HK-2 (cell line): ENCODE measurements at regions not wholly inside any gene's neighbourhood (a gene's known extent, or its start where the extent isn't known, plus 50 kb on each side); places are given as distances from the start of the nearest gene placed in this dataset.
"Not testable (repeated sequence)": the region's sequence is repeated elsewhere in the genome, so short reads cannot be mapped to it uniquely, and the experiment has no call there.

ENCODE experiments used
- DNase-seq: peaks from one replicate; pipeline ENCODE4 v3.0.0-alpha.2; 2018; ENCODE audit not compliant: unreplicated experiment

DNA sequence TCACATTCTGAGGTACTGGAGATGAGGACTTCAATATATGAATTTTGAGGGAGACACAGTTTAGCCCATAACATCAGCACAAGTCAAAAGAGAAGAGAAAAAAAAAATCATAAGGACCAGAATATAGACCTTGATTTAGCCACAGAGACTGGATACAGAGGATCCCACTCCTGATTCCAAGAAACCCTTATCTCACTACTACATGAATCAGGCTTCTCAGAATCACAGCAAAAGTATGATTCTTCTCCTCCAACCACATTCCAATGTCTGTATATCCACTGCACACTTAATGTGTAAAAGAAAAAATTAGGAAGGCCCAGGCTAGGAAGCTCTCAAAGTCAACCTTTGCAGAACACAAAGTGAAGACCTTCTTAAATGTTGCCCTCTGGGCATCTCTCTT is 610.9 kb downstream of the DTWD2 start:
- no peak for DNase-seq

DNA sequence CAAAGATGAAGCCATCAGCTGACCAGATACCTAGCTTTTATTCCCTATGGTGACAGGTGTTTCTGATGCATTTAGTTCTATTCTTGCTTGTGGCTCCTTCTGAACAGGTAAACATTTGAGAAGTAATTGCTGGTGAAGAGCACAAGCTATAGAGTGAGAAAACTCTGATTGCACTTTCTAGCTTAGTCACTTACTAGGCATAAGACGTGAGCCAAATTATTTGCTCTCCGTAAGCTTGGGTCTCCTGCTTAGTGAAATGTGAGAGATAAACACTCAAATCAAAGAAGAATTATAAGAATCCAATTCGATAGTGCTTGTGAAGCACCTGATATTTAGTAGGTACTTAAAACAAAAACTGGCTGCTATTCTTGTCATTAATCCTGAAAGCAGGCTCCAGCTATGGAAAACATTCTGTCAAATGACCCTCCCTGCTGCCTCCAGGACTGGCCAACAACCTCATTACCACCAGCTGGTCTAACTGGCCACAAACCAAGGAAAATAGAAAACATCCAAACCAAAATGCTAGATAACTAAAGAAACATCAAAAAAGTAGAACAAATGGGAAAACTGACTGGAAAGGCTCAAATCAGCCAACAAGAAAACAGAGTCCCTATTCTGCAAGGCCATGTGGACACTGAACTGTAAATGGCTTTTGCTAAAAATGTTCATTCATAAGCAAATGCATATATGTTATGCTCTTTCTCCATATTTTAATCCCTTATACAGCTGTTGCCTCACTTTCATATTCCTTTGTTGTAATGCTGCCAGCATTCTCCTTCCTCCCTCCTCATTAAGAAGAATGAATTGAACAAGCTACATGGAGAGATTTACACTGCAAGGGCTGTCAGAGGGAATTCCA is 616.1 kb downstream of the DTWD2 start:
- DNase-seq, result no peak

DNA sequence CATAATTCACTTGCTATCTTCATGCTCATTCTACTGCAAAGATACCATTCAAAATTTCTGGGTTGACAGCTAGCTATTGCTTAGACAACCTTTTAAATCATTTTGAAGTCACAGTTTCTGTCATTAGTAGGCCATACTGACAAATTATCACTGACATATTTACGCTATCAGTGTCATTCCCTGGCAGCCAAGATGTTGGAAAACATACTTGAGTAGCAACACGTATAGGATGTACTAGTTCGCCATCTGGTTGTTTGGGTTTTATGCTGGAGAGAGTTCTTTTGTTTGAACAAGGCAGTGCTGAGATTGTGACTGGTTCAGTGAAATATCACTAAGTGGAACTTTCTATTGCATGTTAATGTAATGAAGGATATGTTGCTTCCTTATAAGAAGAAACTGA is 621.9 kb downstream of the DTWD2 start:
- no peak for DNase-seq

DNA sequence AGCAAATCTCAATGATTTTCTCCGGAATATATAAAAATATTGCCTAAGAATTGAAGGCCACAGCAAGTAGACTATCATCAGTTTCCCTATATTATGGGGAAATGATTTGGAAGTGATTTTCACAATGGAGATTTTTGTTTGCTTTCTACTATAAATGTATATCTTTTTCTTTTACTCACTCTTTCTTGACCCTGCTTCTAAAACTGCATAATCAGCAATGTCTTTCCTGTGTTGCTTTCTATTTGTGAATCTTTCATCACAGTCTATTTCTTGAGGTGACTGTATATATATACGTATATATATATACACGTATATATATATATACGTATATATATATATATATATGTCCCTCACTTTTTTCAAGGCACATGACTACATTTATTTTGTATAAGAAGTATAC is 622.6 kb downstream of the DTWD2 start:
- no peak for DNase-seq

DNA sequence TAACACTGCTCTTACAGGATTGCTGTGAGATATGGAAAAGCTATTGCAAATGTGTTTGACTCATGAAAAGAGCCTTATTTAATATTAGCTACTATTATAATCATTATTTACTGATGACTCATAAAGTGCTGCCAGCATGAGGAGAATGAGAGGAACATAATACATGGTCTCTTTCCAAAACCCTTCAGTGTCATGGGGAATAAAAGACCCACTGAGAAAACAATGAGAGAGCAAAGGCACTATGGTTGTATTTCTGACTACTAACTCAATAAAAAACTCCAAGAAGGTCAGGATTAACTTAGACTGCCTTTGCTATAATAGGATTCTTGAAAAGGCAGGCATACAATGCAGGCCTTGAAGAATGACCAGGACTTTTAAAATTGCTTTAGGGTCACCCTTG is 633.5 kb downstream of the DTWD2 start:
- no peak for DNase-seq

DNA sequence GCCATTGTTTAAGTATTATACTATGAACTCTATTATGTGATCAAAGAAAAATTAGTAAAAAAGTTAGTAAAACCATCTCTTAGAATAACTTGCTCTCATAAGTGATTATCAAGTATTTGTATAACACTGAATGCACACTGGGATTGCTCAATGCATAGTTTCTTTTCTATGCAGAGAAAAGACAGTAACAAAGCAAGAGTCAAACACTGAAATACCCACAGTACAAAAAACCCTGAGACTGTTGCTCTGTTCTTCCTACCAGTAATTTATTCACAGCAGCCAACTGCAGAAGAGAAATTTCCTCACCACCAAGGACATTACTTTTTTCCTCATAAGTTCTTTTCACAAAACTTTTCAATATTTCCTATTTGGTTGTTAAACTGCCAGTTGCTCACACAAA is 634.4 kb downstream of the DTWD2 start:
- DNase-seq, result no peak

DNA sequence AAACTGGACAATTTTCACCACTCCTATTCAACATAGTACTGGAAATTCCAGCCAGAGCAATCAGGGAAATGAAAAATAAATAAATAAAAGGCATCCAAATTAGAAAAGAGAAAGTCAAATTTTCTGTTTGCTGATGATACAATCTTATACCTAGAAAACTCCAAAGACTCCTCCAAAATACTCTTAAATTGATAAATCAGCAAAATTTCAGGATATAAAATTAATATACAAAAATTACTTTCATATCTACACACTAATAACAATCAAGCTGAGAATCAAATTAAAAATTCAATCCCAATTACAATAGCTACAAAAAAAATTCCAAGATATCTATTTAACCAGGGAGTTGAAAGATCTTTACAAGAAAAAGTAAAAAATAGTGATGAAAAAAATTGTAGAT is 651.9 kb downstream of the DTWD2 start:
- no peak for DNase-seq

DNA sequence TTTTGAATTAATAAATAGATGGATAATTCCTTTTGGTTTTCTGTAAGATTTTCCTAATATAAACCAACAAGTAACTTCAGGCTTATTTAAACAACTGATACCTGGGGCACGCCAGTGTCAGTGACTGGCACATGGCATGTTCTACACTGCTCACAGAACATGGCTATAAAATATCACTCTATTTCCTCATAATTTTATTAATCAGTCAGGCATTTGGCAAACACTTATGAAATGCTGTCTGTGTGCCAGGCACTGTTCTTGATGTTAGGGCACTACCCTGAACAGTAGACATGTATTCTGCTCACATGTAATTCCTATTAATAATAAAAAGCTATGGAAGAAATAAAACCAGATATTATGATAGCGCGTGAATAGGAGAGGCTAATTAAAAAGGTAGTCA is 661.0 kb downstream of the DTWD2 start:
- DNase-seq, result no peak

DNA sequence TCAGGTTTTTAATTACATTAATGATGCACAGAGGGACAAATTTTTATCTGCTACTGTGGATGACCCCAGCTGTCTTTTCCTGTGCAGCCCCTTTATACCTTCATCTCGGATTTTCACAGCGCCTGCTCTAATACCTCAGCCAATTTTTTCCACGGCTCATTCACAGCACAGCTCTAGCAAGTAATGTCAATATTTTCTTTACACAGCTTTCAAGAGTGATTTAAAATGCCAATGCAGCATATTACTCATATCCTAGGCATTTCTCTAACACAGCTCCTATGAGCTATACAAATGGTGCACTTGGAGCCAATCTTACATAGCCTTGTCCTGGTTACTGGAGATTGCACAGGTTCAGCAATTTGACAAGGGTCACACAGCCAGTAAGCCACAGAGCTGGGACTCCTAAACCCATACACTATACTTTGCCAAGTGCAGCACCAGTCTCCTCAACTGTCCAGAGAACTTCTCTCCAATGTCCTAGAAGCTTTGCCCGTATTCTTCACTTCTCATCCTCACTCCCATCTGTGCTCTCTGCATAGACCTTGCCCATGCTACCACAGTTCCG is 661.8 kb downstream of the DTWD2 start:
- DNase-seq, result no peak

DNA sequence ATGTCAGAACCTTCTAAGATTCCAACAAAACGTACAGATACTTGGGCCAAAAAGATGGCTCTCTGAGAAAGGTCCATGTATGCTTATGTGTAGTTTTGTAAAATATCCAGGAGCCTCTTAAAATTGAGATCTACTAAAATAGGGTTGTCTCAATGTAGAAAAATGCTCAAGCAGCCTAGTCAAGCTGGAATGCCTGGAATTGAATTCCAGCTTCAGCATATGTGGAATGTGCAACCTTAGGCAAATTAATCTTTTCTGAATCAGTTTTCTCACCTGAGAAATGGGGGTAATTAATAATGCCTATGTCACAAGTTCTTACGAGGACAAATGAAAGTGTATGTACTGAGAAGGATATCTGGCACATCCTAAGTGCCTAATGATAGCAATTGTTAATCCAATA is 662.4 kb downstream of the DTWD2 start:
- DNase-seq, result no peak

DNA sequence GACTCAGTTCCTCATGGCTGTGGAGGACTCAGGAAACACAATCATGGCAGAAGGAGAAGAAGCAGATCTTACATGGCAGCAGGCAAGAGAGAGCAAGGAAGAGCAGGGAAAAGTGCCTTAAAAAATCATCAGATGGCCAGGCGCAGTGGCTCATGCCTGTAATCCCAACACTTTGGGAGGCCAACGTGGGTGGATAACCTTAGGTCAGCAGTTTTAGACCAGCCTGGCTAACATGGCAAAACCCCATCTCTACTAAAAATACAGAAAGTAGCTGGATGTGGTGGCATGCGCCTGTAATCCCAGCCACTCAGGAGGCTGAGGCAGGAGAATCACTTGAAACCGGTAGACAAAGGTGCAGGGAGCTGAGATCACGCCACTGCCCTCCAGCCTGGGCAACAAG is 664.6 kb downstream of the DTWD2 start:
- not testable (repeated sequence) for DNase-seq

DNA sequence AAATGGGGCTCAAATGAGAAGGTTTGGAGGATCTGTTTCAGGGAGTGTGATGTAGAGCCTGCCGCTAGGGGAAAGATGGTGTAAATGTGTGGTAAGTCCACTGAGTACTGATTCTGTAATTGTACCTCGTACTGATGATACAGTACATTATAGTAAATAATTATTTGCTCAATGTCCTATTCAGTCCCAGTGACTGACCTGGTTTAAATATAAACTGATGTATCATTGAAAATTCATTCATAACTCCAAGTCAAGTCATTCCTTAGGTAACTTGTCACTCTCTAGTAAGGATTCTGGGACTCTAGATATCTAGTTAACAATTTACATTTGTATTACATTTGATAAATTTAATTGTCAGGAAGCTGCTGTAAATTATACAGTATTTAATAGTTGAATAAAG is 667.3 kb downstream of the DTWD2 start:
- no peak for DNase-seq

DNA sequence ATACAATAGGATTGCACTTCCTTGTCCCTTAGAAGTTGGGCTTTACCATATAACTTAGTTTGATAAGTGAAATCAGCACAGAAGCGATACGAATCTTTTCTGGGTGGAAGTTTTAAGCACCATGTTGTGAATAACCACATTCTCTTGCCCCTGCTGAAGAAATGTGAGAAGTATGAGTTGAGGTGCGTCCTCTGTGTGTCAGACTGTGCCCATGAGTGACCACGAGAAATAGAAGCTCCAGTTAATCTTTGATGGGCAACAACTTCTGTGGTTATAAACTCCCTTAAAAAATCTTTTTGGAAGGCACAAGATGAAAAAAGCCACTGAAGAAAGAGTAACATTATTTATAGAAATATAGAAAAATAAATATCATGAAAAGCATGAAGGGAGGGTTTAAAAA is 668.2 kb downstream of the DTWD2 start:
- DNase-seq, result no peak

DNA sequence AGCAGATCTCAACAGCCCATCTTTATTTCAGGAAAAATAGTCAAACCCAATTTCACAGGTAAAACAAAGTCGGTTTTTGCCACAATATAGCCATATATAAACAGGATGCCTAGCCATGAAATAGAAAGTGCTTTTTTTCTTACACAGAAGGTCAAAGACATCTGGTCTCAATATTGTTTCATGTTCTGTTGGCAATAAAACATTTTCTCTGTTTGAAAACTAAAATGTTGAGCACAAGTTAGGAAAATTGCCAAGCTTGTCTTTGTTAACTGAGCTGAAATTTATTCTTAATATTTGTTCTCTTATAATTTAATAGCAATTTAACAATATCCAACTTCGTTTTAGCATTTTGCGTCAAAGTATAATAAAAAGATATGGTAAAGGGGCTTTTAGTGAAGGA is 673.4 kb downstream of the DTWD2 start:
- no peak for DNase-seq

DNA sequence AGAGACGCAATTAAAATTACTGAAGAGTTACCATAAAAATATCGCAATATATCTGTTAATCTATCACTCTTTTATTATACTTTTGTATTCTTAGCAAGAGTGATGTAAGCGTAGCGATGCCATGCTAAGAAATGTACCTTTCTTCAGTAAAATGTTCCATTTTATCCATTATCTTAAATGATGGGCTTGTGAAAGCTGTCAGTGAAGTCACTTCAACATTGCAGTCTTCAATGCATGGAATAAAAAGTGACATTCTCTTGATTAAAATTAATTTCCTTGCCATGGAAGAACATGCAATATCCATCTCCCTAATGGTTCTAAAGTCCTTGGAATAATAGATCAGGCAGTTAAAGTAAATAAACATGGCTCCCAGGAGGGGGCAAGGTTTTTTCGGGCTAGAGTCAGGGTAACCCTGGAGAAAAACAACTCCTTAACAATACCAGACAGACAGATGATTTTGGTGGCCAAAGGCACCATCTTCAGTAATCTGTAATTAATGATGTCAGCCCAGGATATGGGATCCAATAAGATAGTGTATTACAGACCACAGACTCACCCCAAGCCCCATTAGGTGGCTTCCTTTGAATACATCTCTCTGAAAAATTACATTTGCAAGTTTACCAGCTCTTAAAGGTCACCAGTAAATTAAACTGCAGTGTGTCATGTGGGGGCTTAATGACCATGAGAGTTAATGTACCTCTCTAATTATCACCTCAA is 677.1 kb downstream of the DTWD2 start:
- DNase-seq, result no peak

DNA sequence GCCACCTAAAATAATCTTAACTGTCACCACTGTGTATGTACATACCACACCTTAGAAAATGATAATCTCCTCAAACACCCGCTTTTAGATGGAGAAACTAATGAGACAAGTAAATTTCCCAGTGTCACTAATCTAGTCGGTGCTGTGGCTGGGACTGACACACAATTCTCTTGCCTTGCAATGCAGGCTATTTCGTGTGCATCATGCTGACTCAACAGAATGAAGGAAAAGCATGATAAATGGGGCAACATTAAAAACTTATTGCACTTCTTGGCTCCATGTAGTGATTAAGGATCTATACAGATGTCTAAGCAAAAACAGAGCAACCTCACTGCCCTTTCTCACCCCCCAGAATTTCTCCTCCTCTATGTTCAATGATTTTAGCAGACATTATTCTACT is 677.9 kb downstream of the DTWD2 start:
- no peak for DNase-seq

DNA sequence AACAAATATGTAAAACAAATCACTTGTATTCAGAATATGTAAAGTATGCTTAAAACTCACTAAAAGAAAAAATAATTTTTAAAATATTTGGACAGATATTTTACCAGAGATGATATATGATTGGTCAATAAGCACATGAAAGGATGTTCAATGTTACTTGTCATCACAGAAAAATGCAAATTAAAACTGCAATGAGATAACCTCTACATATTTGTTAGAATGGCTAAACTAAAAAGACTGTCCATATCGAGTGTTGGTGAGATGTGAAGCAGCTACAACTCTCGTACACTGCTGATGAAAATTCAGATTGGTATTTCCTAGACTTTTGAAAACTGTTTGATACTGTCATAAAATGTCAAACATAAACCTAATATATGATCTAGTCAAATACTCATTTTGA is 685.1 kb downstream of the DTWD2 start:
- no peak for DNase-seq

DNA sequence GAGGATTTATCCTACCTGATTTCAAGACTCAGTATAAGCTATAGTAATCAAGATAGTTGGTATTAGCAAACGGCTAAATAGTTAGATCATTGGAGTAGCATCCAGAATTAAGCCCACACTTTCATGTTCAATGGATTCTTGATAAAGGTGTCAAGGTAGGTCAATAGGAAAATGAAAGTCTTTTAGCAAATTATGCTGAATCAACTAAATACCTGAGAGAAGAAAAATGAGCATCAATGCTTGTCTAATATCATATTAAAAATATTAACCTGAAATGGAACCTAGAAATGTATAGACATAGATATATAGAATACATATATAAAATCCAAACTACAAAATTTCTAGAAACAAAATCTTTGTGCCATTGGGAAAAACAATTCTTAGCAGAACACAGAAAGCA is 685.6 kb downstream of the DTWD2 start:
- DNase-seq, result no peak

DNA sequence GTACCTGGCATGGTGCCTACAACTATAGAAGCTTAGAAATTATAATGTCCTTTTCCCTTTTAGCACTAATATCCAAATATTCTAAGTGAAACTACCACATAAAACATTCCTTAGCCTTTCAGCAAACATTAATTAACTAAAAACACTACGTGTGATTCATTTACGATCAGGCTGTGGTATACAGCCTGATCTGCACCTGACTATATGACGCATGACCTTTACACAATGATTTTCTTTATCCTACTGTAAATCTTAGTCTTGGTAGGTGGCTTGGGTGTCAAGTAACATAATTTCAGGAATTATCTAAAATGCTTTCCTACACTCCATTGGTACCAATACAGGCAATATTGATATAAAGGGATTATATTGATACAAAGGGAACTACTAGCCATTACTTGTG is 686.7 kb downstream of the DTWD2 start:
- no peak for DNase-seq

DNA sequence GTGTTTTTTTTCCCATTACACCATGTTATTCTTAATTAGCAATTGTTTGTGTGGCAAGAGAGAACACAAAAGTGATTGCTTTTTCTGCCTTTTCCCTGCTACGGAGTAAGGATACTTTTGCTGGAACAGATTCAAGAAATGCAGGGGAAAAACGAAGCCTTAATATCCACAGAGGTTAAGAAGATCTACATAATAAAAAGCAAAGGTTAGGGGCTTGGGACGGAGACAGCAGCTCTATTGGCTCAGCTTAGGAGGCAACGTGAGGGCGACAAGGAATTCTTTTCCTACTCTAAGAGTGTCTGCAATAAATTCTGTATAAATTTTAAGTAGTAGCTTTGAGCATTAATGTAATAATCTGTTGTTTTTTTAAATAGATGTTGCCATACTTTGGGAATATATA is 693.3 kb downstream of the DTWD2 start:
- no peak for DNase-seq

DNA sequence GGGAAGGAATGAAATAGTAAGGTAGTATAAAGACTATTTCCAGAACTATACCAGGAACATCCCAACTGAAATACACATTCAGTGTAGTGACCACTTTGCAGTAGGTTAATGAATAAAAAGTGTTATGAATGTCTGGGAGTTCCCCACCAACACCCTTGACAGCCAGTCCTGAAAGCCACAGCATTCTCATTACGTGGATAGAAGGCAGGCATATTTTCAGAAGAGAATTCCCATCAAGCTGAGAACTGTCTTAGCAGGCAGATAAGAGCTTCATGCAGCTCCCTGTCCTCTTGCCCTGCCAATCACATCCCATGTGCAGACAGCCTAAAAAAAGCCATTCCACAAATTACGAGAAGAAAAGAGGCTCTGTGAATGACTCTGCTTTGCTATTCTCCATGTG is 695.0 kb downstream of the DTWD2 start:
- DNase-seq, result no peak

DNA sequence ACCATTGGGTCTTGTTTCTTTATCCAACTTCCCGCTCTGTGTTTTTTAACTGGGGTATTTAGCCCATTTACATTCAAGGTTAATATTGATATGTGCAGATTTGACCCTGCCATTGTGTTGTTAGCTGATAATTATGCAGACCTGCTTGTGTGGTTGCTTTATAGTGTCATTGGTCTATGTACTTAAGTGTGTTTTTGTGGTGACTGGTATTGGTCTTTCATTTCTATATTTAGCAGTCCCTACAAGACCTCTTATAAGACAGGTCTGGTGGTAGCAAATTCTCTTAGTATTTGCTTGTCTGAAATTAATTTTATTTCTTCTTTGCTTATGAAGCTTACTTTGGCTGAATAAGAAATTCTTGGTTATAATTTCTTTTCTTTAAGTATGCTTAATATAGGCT is 698.1 kb downstream of the DTWD2 start:
- no peak for DNase-seq

DNA sequence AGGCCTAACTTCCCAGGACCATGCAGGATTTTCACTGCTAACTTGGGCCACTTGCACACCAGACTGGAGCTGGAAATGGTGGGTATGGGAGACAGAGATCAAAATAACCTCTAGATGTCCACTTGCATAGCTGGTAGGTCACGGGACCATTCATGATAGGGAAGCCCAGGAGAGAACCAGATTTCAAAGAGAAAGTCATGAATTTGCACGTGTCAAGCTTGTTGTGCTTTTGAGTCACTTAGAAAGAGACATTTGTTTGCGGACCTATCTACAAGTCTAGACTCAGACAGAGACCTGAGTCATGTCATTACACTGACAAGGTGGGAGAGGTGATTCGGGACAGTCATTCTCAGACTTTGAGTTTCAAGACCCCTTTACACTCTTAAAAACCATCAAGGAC is 704.1 kb downstream of the DTWD2 start:
- DNase-seq, result not testable (repeated sequence)
